Neural cell (in vitro differentiated cells): ENCODE measurements at regions not wholly inside any gene's neighbourhood (a gene's known extent, or its start where the extent isn't known, plus 50 kb on each side); places are given as distances from the start of the nearest gene placed in this dataset.

Source experiments
- H2AFZ ChIP-seq: fragments of 200-600, 300-800 bp; sonication (generic), shearing (Covaris generic); 2 replicates; pipeline ENCODE4 v1.6.0; 2014; ENCODE audit warnings: low read depth, mild to moderate bottlenecking, antibody characterized with exemption, low read length, moderate library complexity
- H3F3A ChIP-seq: fragments of 200-600 bp; shearing (Covaris generic); 2 replicates; pipeline ENCODE4 v1.6.1; 2016; ENCODE audit warnings: mild to moderate bottlenecking, moderate library complexity, mixed read lengths, antibody characterized with exemption, low read length; ENCODE audit not compliant: insufficient read depth, poor library complexity, severe bottlenecking
- H3K27ac ChIP-seq: fragments of 200-600, 300-800 bp; sonication (generic), shearing (Covaris generic); 2 replicates; pipeline ENCODE4 v1.5.1; 2014; ENCODE audit warnings: mild to moderate bottlenecking, low read length, moderate library complexity
- H3K27me3 ChIP-seq: fragments of 300-800, 200-600 bp; sonication (generic), shearing (Covaris generic); 2 replicates; pipeline ENCODE4 v1.6.0; 2014; ENCODE audit warnings: mild to moderate bottlenecking, low read depth, low read length, moderate library complexity; ENCODE audit not compliant: insufficient read depth
- H3K36me3 ChIP-seq: fragments of 300-800, 200-600 bp; sonication (generic), shearing (Covaris generic); 2 replicates; pipeline ENCODE4 v1.5.1; 2014; ENCODE audit warnings: mild to moderate bottlenecking, antibody characterized with exemption, low read length, moderate library complexity; ENCODE audit not compliant: insufficient read depth
- H3K4me2 ChIP-seq: fragments of 300-800, 200-600 bp; sonication (generic), shearing (Covaris generic); 2 replicates; pipeline ENCODE4 v1.6.0; 2014; ENCODE audit warnings: mild to moderate bottlenecking, low read length
- H3K4me3 ChIP-seq: fragments of 300-800, 200-600 bp; sonication (generic), shearing (Covaris generic); 2 replicates; pipeline ENCODE4 v1.5.1; 2014; ENCODE audit warnings: mild to moderate bottlenecking, low read length, moderate library complexity
- H3K79me2 ChIP-seq: fragments of 200-600 bp; shearing (Covaris generic); replicated peaks from 2 replicates; pipeline ENCODE4 v1.6.0; 2014; ENCODE audit warnings: mild to moderate bottlenecking, low read length, moderate library complexity; ENCODE audit not compliant: insufficient read depth
- H3K9ac ChIP-seq: fragments of 300-800, 200-600 bp; sonication (generic), shearing (Covaris generic); 2 replicates; pipeline ENCODE4 v1.6.1; 2016; ENCODE audit warnings: mild to moderate bottlenecking, low read length, mixed read lengths
- H3K9me2 ChIP-seq: fragments of 200-600 bp; shearing (Covaris generic); 2 replicates; pipeline ENCODE4 v1.6.1; 2016; ENCODE audit warnings: mild to moderate bottlenecking, low read length, mixed read lengths; ENCODE audit not compliant: insufficient read depth
- H3K9me3 ChIP-seq: fragments of 200-600, 300-800 bp; sonication (generic), shearing (Covaris generic); 2 replicates; pipeline ENCODE4 v1.6.1; 2016; ENCODE audit warnings: mild to moderate bottlenecking, mixed run types, low read length, moderate library complexity, mixed read lengths
- H4K20me1 ChIP-seq: fragments of 200-600 bp; shearing (Covaris generic); 2 replicates; pipeline ENCODE4 v1.6.1; 2016; ENCODE audit warnings: mild to moderate bottlenecking, mixed run types; ENCODE audit not compliant: insufficient read depth
- EP300 ChIP-seq: fragments of 450-650 bp; conservative IDR thresholded peaks from 2 replicates; pipeline ENCODE4 v1.6.1; 2014; ENCODE audit warnings: antibody characterized with exemption, mild to moderate bottlenecking, moderate library complexity; ENCODE audit not compliant: poor library complexity, severe bottlenecking
- EZH2 ChIP-seq: fragments of 200-600, 300-800 bp; shearing (Covaris generic), sonication (generic); IDR thresholded peaks from 2 replicates; pipeline ENCODE4 v1.6.1; 2014; ENCODE audit warnings: antibody characterized with exemption, low read length, borderline replicate concordance, mild to moderate bottlenecking; ENCODE audit not compliant: insufficient read depth, poor library complexity, severe bottlenecking
- MXI1 ChIP-seq: fragments of 450-650 bp; conservative IDR thresholded peaks from 2 replicates; pipeline ENCODE4 v1.6.1; 2014; ENCODE audit warnings: antibody characterized with exemption, mild to moderate bottlenecking; ENCODE audit not compliant: poor library complexity, severe bottlenecking
- POLR2AphosphoS5 ChIP-seq: IDR thresholded peaks from 2 replicates; pipeline ENCODE4 v1.6.1; 2012
- RAD21 ChIP-seq: fragments of 450-650 bp; conservative IDR thresholded peaks from 2 replicates; pipeline ENCODE4 v1.6.1; 2014; ENCODE audit warnings: antibody characterized with exemption, mild to moderate bottlenecking, moderate library complexity
- SMC3 ChIP-seq: fragments of 450-650 bp; conservative IDR thresholded peaks from 2 replicates; pipeline ENCODE4 v1.6.1; 2014; ENCODE audit warnings: antibody characterized with exemption, mild to moderate bottlenecking, moderate library complexity; ENCODE audit not compliant: poor library complexity
- TAF1 ChIP-seq: IDR thresholded peaks from 2 replicates; pipeline ENCODE4 v1.6.1; 2012; ENCODE audit warnings: low read depth
- TF ChIP-seq, protein P1 (sequence below): IDR thresholded peaks from 2 replicates; pipeline ENCODE4 v1.6.1; 2012; ENCODE audit warnings: borderline replicate concordance
- TF ChIP-seq, protein P2 (sequence below): fragments of 450-650 bp; IDR thresholded peaks from 2 replicates; pipeline ENCODE4 v1.5.1; 2014; ENCODE audit warnings: antibody characterized with exemption, mild to moderate bottlenecking, moderate library complexity; ENCODE audit not compliant: poor library complexity, severe bottlenecking

DNA sequence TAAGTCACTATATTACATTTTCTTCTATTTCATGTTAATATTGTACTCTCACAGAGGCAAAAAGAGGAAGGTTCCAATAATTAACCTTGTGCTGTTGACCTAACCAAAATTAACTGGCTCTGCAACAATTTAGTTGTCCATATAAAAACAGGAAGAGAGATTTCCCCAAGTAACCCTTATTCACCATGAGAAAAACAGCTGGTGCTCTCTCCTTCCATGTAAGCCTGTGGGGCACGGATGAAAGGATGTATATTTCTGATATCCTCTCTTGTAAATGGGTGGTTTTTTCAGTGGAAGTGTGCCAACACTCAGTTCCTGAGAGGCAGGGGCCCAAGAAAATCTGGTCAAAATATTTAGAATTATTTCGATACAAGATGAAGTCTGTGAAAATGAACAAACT is 358.1 kb downstream of the CRPPA start:
- Histone ChIP-seq H3K4me2 (no peak overlapping the region), H3K27me3 (no peaks in the 10 kb centered on the region), H3K9me2 (no peaks in the 10 kb centered on the region), H3K9ac (no peak overlapping the region), H3K36me3 (no peaks in the 10 kb centered on the region), H4K20me1 (no peaks in the 10 kb centered on the region), H3K27ac (no peak overlapping the region), H3F3A (no peaks in the 10 kb centered on the region), H2AFZ (no peak overlapping the region), H3K4me3 (no peak overlapping the region), H3K79me2 (no peaks in the 10 kb centered on the region), H3K9me3 (no peaks in the 10 kb centered on the region)
- no peak for TF ChIP-seq RAD21
- no peak for TF ChIP-seq EP300
- TF ChIP-seq, protein P1, sequence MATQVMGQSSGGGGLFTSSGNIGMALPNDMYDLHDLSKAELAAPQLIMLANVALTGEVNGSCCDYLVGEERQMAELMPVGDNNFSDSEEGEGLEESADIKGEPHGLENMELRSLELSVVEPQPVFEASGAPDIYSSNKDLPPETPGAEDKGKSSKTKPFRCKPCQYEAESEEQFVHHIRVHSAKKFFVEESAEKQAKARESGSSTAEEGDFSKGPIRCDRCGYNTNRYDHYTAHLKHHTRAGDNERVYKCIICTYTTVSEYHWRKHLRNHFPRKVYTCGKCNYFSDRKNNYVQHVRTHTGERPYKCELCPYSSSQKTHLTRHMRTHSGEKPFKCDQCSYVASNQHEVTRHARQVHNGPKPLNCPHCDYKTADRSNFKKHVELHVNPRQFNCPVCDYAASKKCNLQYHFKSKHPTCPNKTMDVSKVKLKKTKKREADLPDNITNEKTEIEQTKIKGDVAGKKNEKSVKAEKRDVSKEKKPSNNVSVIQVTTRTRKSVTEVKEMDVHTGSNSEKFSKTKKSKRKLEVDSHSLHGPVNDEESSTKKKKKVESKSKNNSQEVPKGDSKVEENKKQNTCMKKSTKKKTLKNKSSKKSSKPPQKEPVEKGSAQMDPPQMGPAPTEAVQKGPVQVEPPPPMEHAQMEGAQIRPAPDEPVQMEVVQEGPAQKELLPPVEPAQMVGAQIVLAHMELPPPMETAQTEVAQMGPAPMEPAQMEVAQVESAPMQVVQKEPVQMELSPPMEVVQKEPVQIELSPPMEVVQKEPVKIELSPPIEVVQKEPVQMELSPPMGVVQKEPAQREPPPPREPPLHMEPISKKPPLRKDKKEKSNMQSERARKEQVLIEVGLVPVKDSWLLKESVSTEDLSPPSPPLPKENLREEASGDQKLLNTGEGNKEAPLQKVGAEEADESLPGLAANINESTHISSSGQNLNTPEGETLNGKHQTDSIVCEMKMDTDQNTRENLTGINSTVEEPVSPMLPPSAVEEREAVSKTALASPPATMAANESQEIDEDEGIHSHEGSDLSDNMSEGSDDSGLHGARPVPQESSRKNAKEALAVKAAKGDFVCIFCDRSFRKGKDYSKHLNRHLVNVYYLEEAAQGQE = no peak
- TF ChIP-seq, protein P2, sequence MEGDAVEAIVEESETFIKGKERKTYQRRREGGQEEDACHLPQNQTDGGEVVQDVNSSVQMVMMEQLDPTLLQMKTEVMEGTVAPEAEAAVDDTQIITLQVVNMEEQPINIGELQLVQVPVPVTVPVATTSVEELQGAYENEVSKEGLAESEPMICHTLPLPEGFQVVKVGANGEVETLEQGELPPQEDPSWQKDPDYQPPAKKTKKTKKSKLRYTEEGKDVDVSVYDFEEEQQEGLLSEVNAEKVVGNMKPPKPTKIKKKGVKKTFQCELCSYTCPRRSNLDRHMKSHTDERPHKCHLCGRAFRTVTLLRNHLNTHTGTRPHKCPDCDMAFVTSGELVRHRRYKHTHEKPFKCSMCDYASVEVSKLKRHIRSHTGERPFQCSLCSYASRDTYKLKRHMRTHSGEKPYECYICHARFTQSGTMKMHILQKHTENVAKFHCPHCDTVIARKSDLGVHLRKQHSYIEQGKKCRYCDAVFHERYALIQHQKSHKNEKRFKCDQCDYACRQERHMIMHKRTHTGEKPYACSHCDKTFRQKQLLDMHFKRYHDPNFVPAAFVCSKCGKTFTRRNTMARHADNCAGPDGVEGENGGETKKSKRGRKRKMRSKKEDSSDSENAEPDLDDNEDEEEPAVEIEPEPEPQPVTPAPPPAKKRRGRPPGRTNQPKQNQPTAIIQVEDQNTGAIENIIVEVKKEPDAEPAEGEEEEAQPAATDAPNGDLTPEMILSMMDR = no peak
- no peak for TF ChIP-seq TAF1
- no peak for TF ChIP-seq MXI1
- no peak for TF ChIP-seq EZH2
- no peak for TF ChIP-seq POLR2AphosphoS5
- TF ChIP-seq SMC3 = no peak

DNA sequence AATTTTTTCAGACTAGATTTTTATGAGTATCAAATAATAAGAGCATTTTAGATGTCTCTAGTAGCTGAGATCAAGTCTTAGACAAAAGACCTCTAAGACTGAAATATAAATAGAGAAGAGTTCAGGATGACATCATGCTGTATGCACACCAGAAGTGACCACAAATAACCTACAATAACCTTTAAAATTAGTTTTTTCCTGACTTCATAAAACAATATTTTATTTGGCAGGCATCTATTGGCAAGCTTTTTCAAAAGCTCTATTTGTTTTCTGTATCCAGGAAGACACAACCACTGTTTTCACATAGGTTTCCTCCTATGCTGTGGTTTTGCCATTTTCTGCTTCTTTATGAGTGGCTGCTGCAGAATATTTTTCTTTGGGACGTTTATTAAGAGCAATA is 359.1 kb downstream of the CRPPA start:
- H3K27ac ChIP-seq = no peak overlapping the region
- no peaks in the 10 kb centered on the region for H3K36me3 ChIP-seq
- H3K4me3 ChIP-seq = no peak overlapping the region
- H3F3A ChIP-seq = no peaks in the 10 kb centered on the region
- TF ChIP-seq RAD21 (no peak), SMC3 (no peak), MXI1 (no peak), EP300 (no peak), POLR2AphosphoS5 (no peak), TAF1 (no peak), EZH2 (no peak)
- TF ChIP-seq, protein P1 = no peak
- TF ChIP-seq, protein P2 = no peak
- H3K27me3 ChIP-seq = no peaks in the 10 kb centered on the region
- no peaks in the 10 kb centered on the region for H3K9me2 ChIP-seq
- H3K4me2 ChIP-seq = no peak overlapping the region
- no peaks in the 10 kb centered on the region for H4K20me1 ChIP-seq
- H3K9me3 ChIP-seq = no peaks in the 10 kb centered on the region
- H3K79me2 ChIP-seq = no peaks in the 10 kb centered on the region
- H2AFZ ChIP-seq = no peak overlapping the region
- no peak overlapping the region for H3K9ac ChIP-seq
